GM19463 (cell line): ENCODE measurements at regions not wholly inside any gene's neighbourhood (a gene's known extent, or its start where the extent isn't known, plus 50 kb on each side); places are given as distances from the start of the nearest gene placed in this dataset.

Experiments used
- ATAC-seq: cut with Tn5 transposase; IDR thresholded peaks from one replicate; pipeline ENCODE4 v1.9.1; 2021; ENCODE audit warnings: mild to moderate bottlenecking, moderate library complexity; ENCODE audit not compliant: unreplicated experiment

- ATAC-seq: no peak
These were observed 87.1 kb upstream of the TNR start for GRCh38 chr1:175830500-175830899.

GRCh38 chr1:175829845-175830244 lies 86.5 kb upstream of the TNR start:
- ATAC-seq: no peak

GRCh38 chr1:175826705-175827104 lies 83.3 kb upstream of the TNR start:
- no peak for ATAC-seq

- ATAC-seq: no peak
These were observed 80.7 kb upstream of the TNR start for GRCh38 chr1:175824079-175824478.

GRCh38 chr1:175823406-175823805 lies 80.0 kb upstream of the TNR start:
- no peak for ATAC-seq

GRCh38 chr1:175822580-175822979 lies 79.2 kb upstream of the TNR start:
- no peak for ATAC-seq

- no peak for ATAC-seq
These were observed 77.1 kb upstream of the TNR start for GRCh38 chr1:175820456-175821025.

GRCh38 chr1:175818929-175819328 lies 75.5 kb upstream of the TNR start:
- no peak for ATAC-seq

GRCh38 chr1:175817445-175817844 lies 74.0 kb upstream of the TNR start:
- no peak for ATAC-seq

GRCh38 chr1:175814885-175815284 lies 71.5 kb upstream of the TNR start:
- ATAC-seq: no peak

- no peak for ATAC-seq
These were observed 69.5 kb upstream of the TNR start for GRCh38 chr1:175812936-175813335.

- ATAC-seq: no peak
These were observed 66.9 kb upstream of the TNR start for GRCh38 chr1:175810305-175810704.

- ATAC-seq: no peak
These were observed 65.6 kb upstream of the TNR start for GRCh38 chr1:175808999-175809398.

- no peak for ATAC-seq
These were observed 65.2 kb upstream of the TNR start for GRCh38 chr1:175808573-175808972.

GRCh38 chr1:175804561-175804960 lies 61.2 kb upstream of the TNR start:
- ATAC-seq: no peak

GRCh38 chr1:175803413-175803812 lies 60.0 kb upstream of the TNR start:
- no peak for ATAC-seq

- no peak for ATAC-seq
These were observed 59.2 kb upstream of the TNR start for GRCh38 chr1:175802407-175803123.

- ATAC-seq: no peak
These were observed 58.6 kb upstream of the TNR start for GRCh38 chr1:175801979-175802378.

GRCh38 chr1:175797576-175797975 lies 54.2 kb upstream of the TNR start:
- no peak for ATAC-seq

- ATAC-seq: no peak
These were observed 51.2 kb upstream of the TNR start for GRCh38 chr1:175794586-175794985.

- ATAC-seq: no peak
These were observed 50.2 kb upstream of the TNR start for GRCh38 chr1:175793617-175794016.
